Mesenchymal stem cell (in vitro differentiated cells and primary cell): ENCODE measurements at regions not wholly inside any gene's neighbourhood (a gene's known extent, or its start where the extent isn't known, plus 50 kb on each side); places are given as distances from the start of the nearest gene placed in this dataset.

Experiments used
- DNase-seq: peaks from one replicate; pipeline ENCODE4 v3.0.0-alpha.2; 2013
- H2AFZ ChIP-seq: one replicate; pipeline ENCODE4 v1.6.1; 2013; ENCODE audit warnings: low read depth, mild to moderate bottlenecking, control low read depth, inconsistent platforms, low read length, moderate library complexity
- H2AK5ac ChIP-seq: 2 replicates; pipeline ENCODE4 v1.6.1; 2013; ENCODE audit warnings: low read length, moderate library complexity, mild to moderate bottlenecking, inconsistent platforms; ENCODE audit not compliant: severe bottlenecking
- H2BK120ac ChIP-seq: one replicate; pipeline ENCODE4 v1.6.1; 2013; ENCODE audit warnings: low read depth, mild to moderate bottlenecking, inconsistent platforms, low read length, moderate library complexity
- H2BK12ac ChIP-seq, 2 experiments: one replicate each; pipeline ENCODE4 v1.6.1; 2013; ENCODE audit warnings: inconsistent platforms in 2 of 2, low read length in 2 of 2, mild to moderate bottlenecking in 2 of 2, moderate library complexity in 2 of 2, control low read depth in 1 of 2
- H2BK15ac ChIP-seq: one replicate; pipeline ENCODE4 v1.6.1; 2013; ENCODE audit warnings: mild to moderate bottlenecking, low read depth, inconsistent platforms; ENCODE audit not compliant: poor library complexity, severe bottlenecking
- H2BK5ac ChIP-seq: 2 replicates; pipeline ENCODE4 v1.6.1; 2013; ENCODE audit warnings: low read depth, mild to moderate bottlenecking, low read length, control low read depth, inconsistent platforms; ENCODE audit not compliant: poor library complexity, severe bottlenecking
- H3K14ac ChIP-seq, 2 experiments: one replicate each; pipeline ENCODE4 v1.6.1; 2013; ENCODE audit warnings: inconsistent platforms in 2 of 2, low read length in 2 of 2, control low read depth in 1 of 2, mild to moderate bottlenecking in 1 of 2, moderate library complexity in 1 of 2
- H3K18ac ChIP-seq, 2 experiments: one replicate each; pipeline ENCODE4 v1.6.1; 2013; ENCODE audit warnings: inconsistent platforms in 2 of 2, low read length in 2 of 2, control low read depth in 1 of 2, low read depth in 1 of 2, mild to moderate bottlenecking in 1 of 2
- H3K23ac ChIP-seq, 2 experiments: one replicate each; pipeline ENCODE4 v1.6.1; 2013; ENCODE audit warnings: inconsistent platforms in 2 of 2, low read length in 2 of 2, mild to moderate bottlenecking in 2 of 2, moderate library complexity in 2 of 2, control low read depth in 1 of 2
- H3K27ac ChIP-seq: 2 replicates; pipeline ENCODE4 v1.5.1; 2013; ENCODE audit warnings: mild to moderate bottlenecking, moderate library complexity, low read length, control low read depth, inconsistent platforms; ENCODE audit not compliant: poor library complexity, severe bottlenecking
- H3K27me3 ChIP-seq, 2 experiments: 2 replicates each; pipeline versions ENCODE4 v1.6.1 to v1.7.0; 2013; ENCODE audit warnings: low read length in 2 of 2, mild to moderate bottlenecking in 2 of 2, moderate library complexity in 2 of 2, control low read depth in 1 of 2, inconsistent platforms in 1 of 2; ENCODE audit not compliant: control insufficient read depth in 1 of 2, insufficient read depth in 1 of 2
- H3K36me3 ChIP-seq, 2 experiments: 2 replicates each; pipeline versions ENCODE4 v1.6.1 to v1.7.0; 2013; ENCODE audit warnings: low read length in 2 of 2, control low read depth in 1 of 2, inconsistent platforms in 1 of 2, low read depth in 1 of 2, mild to moderate bottlenecking in 1 of 2; ENCODE audit not compliant: insufficient read depth in 2 of 2, control insufficient read depth in 1 of 2
- H3K4ac ChIP-seq, 2 experiments: one replicate each; pipeline ENCODE4 v1.6.1; 2013; ENCODE audit warnings: inconsistent platforms in 2 of 2, low read length in 2 of 2, mild to moderate bottlenecking in 2 of 2, moderate library complexity in 2 of 2, control low read depth in 1 of 2, low read depth in 1 of 2
- H3K4me1 ChIP-seq: 2 replicates; pipeline ENCODE4 v1.6.1; 2013; ENCODE audit warnings: low read depth, low read length, control low read depth; ENCODE audit not compliant: control insufficient read depth, insufficient read depth
- H3K4me2 ChIP-seq: 2 replicates; pipeline ENCODE4 v1.6.1; 2013; ENCODE audit warnings: low read length, mild to moderate bottlenecking, inconsistent platforms; ENCODE audit not compliant: poor library complexity, severe bottlenecking
- H3K4me3 ChIP-seq, 2 experiments: 2 replicates each; pipeline versions ENCODE4 v1.5.1 to v1.7.0; 2013; ENCODE audit warnings: low read length in 2 of 2, mild to moderate bottlenecking in 2 of 2, control low read depth in 1 of 2, low read depth in 1 of 2; ENCODE audit not compliant: insufficient read depth in 1 of 2
- H3K79me1 ChIP-seq: replicated peaks from 2 replicates; pipeline ENCODE4 v1.6.1; 2013; ENCODE audit warnings: mild to moderate bottlenecking, control low read depth, low read length, inconsistent platforms; ENCODE audit not compliant: poor library complexity, severe bottlenecking
- H3K9ac ChIP-seq: 2 replicates; pipeline ENCODE4 v1.7.0; 2013; ENCODE audit warnings: mild to moderate bottlenecking, low read length, moderate library complexity
- H3K9me3 ChIP-seq: 2 replicates; pipeline ENCODE4 v1.7.0; 2013; ENCODE audit warnings: mild to moderate bottlenecking, low read length; ENCODE audit not compliant: control insufficient read depth
- H4K8ac ChIP-seq: one replicate; pipeline ENCODE4 v1.6.1; 2013; ENCODE audit warnings: inconsistent platforms, mild to moderate bottlenecking, low read length, moderate library complexity
- H4K91ac ChIP-seq: one replicate; pipeline ENCODE4 v1.6.1; 2013; ENCODE audit warnings: mild to moderate bottlenecking, low read length, inconsistent platforms
- WGBS: methylation state at CpG from one replicate; pipeline ENCODE4 v1.1.7; 2013; ENCODE audit warnings: mixed read lengths; 5-methylcytosine and 5-hydroxymethylcytosine counted together

DNA sequence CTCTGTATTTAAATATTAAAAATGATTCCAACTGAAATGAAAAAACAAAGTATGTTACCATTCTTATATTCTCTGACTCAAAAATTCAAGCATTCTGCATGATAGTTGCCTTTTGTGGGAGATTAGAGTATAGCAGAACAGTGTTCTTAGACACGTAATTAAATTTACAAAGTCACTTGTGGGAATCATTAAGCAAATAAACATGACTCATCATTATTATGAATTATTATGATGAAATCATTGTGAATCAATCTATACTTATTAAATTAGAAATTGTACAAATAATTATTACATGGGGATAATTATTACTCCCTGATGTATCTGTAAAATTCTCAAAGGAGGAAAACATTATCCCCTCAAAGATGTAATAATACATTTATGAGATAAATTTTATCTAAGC lies 358.9 kb upstream of the FSTL5 start:
- no peak overlapping the region for H2BK15ac ChIP-seq
- no peaks in the 10 kb centered on the region for H3K27me3 ChIP-seq
- no CpG with 5 or more reads among the region's 1 CpG for WGBS

DNA sequence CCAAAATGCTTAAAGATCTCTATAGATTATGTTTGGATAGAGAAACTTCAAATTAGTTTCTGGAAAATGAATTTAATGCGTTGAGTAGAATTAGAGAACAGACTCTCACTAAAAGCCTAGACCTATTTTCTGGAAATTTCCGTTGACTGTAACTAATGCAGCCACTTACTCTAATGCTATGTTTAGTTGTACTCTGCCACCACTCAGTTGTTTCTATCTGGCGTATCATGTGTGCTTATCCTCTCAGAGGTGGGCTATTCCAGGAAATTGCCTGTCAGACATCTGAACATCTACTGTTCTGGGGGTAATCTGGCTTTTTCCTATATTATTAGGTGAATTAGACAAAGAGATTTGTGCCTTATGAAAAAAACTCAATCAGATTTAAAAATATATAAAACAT lies 347.1 kb upstream of the FSTL5 start:
- H3K9ac ChIP-seq: no peak overlapping the region
- DNase-seq: no peak
- H2BK12ac ChIP-seq: no peak overlapping the region
- no peaks in the 10 kb centered on the region for H3K27me3 ChIP-seq
- H2BK120ac ChIP-seq: no peak overlapping the region
- no peak overlapping the region for H3K23ac ChIP-seq
- H3K9me3 ChIP-seq: no peaks in the 10 kb centered on the region
- H2AK5ac ChIP-seq: no peak overlapping the region
- no peaks in the 10 kb centered on the region for H3K36me3 ChIP-seq
- H4K91ac ChIP-seq: no peak overlapping the region
- H3K18ac ChIP-seq: no peak overlapping the region
- 81% methylated on average over 3 of the region's 3 CpGs for whole genome bisulfite sequencing
- no peak overlapping the region for H4K8ac ChIP-seq
- no peak overlapping the region for H2BK5ac ChIP-seq
- H3K4me3 ChIP-seq: no peak overlapping the region
- H2BK15ac ChIP-seq: no peak overlapping the region
- H3K4me2 ChIP-seq: no peak overlapping the region
- H3K27ac ChIP-seq: no peak overlapping the region
- H3K14ac ChIP-seq: no peak overlapping the region
- no peaks in the 10 kb centered on the region for H3K4me1 ChIP-seq
- no peak overlapping the region for H3K4ac ChIP-seq
- no peaks in the 10 kb centered on the region for H3K79me1 ChIP-seq
- no peak overlapping the region for H2AFZ ChIP-seq

More for the DNA sequence above, 358.9 kb upstream of the FSTL5 start:
- H3K4me2 ChIP-seq: no peak overlapping the region
- H3K4ac ChIP-seq: no peak overlapping the region
- H3K79me1 ChIP-seq: no peaks in the 10 kb centered on the region
- no peak overlapping the region for H4K91ac ChIP-seq
- H3K18ac ChIP-seq: no peak overlapping the region
- no peak for DNase-seq
- no peak overlapping the region for H3K23ac ChIP-seq
- H3K14ac ChIP-seq: no peak overlapping the region
- H2AFZ ChIP-seq: no peak overlapping the region
- no peak overlapping the region for H2BK5ac ChIP-seq
- H4K8ac ChIP-seq: no peak overlapping the region
- H2BK12ac ChIP-seq: no peak overlapping the region
- H3K9me3 ChIP-seq: no peaks in the 10 kb centered on the region
- H2BK120ac ChIP-seq: no peak overlapping the region
- no peaks in the 10 kb centered on the region for H3K36me3 ChIP-seq
- no peak overlapping the region for H2AK5ac ChIP-seq
- H3K4me3 ChIP-seq: no peak overlapping the region
- H3K4me1 ChIP-seq: no peaks in the 10 kb centered on the region
- no peak overlapping the region for H3K27ac ChIP-seq
- no peak overlapping the region for H3K9ac ChIP-seq

DNA sequence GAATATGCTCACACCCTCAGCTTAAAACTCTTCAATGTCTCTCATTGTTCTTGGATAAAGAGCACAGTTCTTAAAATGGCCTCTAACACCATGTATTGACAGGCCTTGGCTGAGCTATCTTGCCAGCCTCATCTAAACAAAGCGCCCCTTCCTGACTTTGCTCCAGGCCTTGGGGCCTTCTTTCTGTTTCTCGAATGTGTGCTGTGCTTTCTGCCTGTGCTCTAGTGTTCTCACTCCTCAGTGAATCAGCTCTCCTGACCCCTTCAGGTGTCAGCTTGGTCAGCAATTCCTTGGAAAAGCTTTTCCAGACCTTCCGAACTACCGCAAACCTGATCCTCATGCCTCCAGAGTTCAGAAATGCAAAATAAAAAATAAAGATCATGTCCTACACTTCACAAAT lies 346.3 kb upstream of the FSTL5 start:
- Histone ChIP-seq H4K91ac (no peak overlapping the region), H4K8ac (no peak overlapping the region), H3K9me3 (no peaks in the 10 kb centered on the region), H3K4ac (no peak overlapping the region), H3K23ac (no peak overlapping the region), H3K14ac (no peak overlapping the region), H3K79me1 (no peaks in the 10 kb centered on the region), H3K36me3 (no peaks in the 10 kb centered on the region), H3K9ac (no peak overlapping the region), H3K27ac (no peak overlapping the region), H3K27me3 (no peaks in the 10 kb centered on the region), H2BK5ac (no peak overlapping the region), H3K18ac (no peak overlapping the region), H3K4me2 (no peak overlapping the region), H2BK12ac (no peak overlapping the region), H2BK15ac (no peak overlapping the region), H2AFZ (no peak overlapping the region), H2AK5ac (no peak overlapping the region), H3K4me3 (no peak overlapping the region), H2BK120ac (no peak overlapping the region), H3K4me1 (no peaks in the 10 kb centered on the region)
- 87% methylated on average over 4 of the region's 4 CpGs for WGBS
- DNase-seq: no peak

DNA sequence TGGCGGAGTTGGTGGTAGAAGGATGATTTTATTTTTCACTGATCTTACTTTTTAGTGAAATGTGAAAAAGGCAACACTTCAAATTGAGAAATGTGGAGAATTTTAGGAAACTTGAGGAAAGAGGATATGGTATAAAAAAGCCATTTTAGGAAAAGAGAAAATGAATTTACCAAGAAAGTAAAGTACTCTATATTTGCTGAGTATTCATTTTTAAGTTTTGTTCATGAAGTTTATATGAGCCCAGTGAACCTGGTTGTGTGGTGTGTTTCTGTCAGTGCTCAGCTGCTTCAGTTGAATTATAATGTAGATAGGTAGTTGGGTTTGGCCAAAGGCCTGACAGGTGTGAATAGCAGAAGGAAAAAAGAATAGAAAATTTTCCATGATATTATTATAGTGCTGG lies 345.5 kb upstream of the FSTL5 start:
- no peak overlapping the region for H3K4me3 ChIP-seq
- no peak overlapping the region for H3K14ac ChIP-seq
- H2BK120ac ChIP-seq: no peak overlapping the region
- H3K36me3 ChIP-seq: no peaks in the 10 kb centered on the region
- H2BK12ac ChIP-seq: no peak overlapping the region
- H4K91ac ChIP-seq: no peak overlapping the region
- H2AFZ ChIP-seq: no peak overlapping the region
- H2BK15ac ChIP-seq: no peak overlapping the region
- WGBS: 94% methylated on average over 1 of the region's 1 CpG
- H3K4ac ChIP-seq: no peak overlapping the region
- no peak overlapping the region for H3K4me2 ChIP-seq
- no peak for DNase-seq
- H3K79me1 ChIP-seq: no peaks in the 10 kb centered on the region
- H2AK5ac ChIP-seq: no peak overlapping the region
- no peak overlapping the region for H4K8ac ChIP-seq
- H3K9me3 ChIP-seq: no peaks in the 10 kb centered on the region
- H3K9ac ChIP-seq: no peak overlapping the region
- no peaks in the 10 kb centered on the region for H3K27me3 ChIP-seq
- no peak overlapping the region for H3K23ac ChIP-seq
- H2BK5ac ChIP-seq: no peak overlapping the region
- H3K27ac ChIP-seq: no peak overlapping the region
- H3K18ac ChIP-seq: no peak overlapping the region
- H3K4me1 ChIP-seq: no peaks in the 10 kb centered on the region
